ENCODE measurements at regions not wholly inside any gene's neighbourhood (a gene's known extent, or its start where the extent isn't known, plus 50 kb on each side); places are given as distances from the start of the nearest gene placed in this dataset.

- no peaks in the 10 kb centered on the region for H3K9me2 ChIP-seq (ENCODE audit: insufficient read depth)
- no peaks in the 10 kb centered on the region for H3F3A ChIP-seq (ENCODE audit: insufficient read depth)
- no peak overlapping the region for H3K4me3 ChIP-seq
- no peak overlapping the region for H3K4me2 ChIP-seq (ENCODE audit: unreplicated experiment)
- H3K9ac ChIP-seq, result no peak overlapping the region
- H3K9me3 ChIP-seq (ENCODE audit: low read depth), result no peaks in the 10 kb centered on the region
- no peak overlapping the region for H2AFZ ChIP-seq
- WGBS, 2 experiments (ENCODE audit: low coverage in 1 of 2, low lambda C conversion rate in 2 of 2, missing lambda C conversion rate in 2 of 2), result 48 to 56% methylated on average over 4 of the region's 4 CpGs
- H3K36me3 ChIP-seq (ENCODE audit: low read depth), result no peaks in the 10 kb centered on the region
- no peaks in the 10 kb centered on the region for H3K4me1 ChIP-seq (ENCODE audit: insufficient read depth)
- no peaks in the 10 kb centered on the region for H4K20me1 ChIP-seq (ENCODE audit: insufficient read depth)
- in situ Hi-C loops (cut with MboI), result no loop called here
- peaks cover 25% of the 10 kb centered on the region for H3K27me3 ChIP-seq (replicated peaks; ENCODE audit: insufficient read depth)
- H3K79me2 ChIP-seq (ENCODE audit: insufficient read depth), result no peaks in the 10 kb centered on the region
- no peak for DNase-seq
- TF ChIP-seq EZH2 (IDR thresholded peaks at IDR 0.05; ENCODE audit: insufficient read depth, poor library complexity, severe bottlenecking), result no peak
- TF ChIP-seq EZH2phosphoT487 (IDR thresholded peaks at IDR 0.05; ENCODE audit: insufficient read depth, low read depth), result no peak
- no peak overlapping the region for H3K27ac ChIP-seq
Observed at GRCh38 chr11:11107076-11107723, 245.8 kb downstream of the CSNK2A3 start.

- Histone ChIP-seq H3K9me2 (ENCODE audit: insufficient read depth) (no peaks in the 10 kb centered on the region), H3K79me2 (ENCODE audit: insufficient read depth) (no peaks in the 10 kb centered on the region), H3K9ac (no peak overlapping the region), H3K27me3 (replicated peaks; ENCODE audit: insufficient read depth) (peaks cover 36% of the 10 kb centered on the region), H3F3A (ENCODE audit: insufficient read depth) (no peaks in the 10 kb centered on the region), H2AFZ (no peak overlapping the region), H3K9me3 (ENCODE audit: low read depth) (no peaks in the 10 kb centered on the region), H3K4me1 (ENCODE audit: insufficient read depth) (no peaks in the 10 kb centered on the region), H3K27ac (no peak overlapping the region), H3K36me3 (ENCODE audit: low read depth) (no peaks in the 10 kb centered on the region), H3K4me3 (no peak overlapping the region), H4K20me1 (ENCODE audit: insufficient read depth) (no peaks in the 10 kb centered on the region), H3K4me2 (ENCODE audit: unreplicated experiment) (no peak overlapping the region)
- 18 to 32% methylated on average over 1 of the region's 1 CpG for WGBS, 2 experiments (ENCODE audit: low coverage in 1 of 2, low lambda C conversion rate in 2 of 2, missing lambda C conversion rate in 2 of 2)
- DNase-seq, result no peak
- no peak for TF ChIP-seq EZH2 (IDR thresholded peaks at IDR 0.05; ENCODE audit: insufficient read depth, poor library complexity, severe bottlenecking)
- no peak for TF ChIP-seq EZH2phosphoT487 (IDR thresholded peaks at IDR 0.05; ENCODE audit: insufficient read depth, low read depth)
- in situ Hi-C loops (cut with MboI), result no loop called here
Observed at GRCh38 chr11:11105361-11105760, 247.5 kb upstream of the ZBED5 start.

GRCh38 chr11:11095831-11096723 is 238.2 kb upstream of the ZBED5 start:
- no peaks in the 10 kb centered on the region for H3K79me2 ChIP-seq (ENCODE audit: insufficient read depth)
- no peaks in the 10 kb centered on the region for H3K9me3 ChIP-seq (ENCODE audit: low read depth)
- no peak overlapping the region for H3K4me2 ChIP-seq (ENCODE audit: unreplicated experiment)
- no peak overlapping the region for H3K27ac ChIP-seq
- WGBS, 2 experiments (ENCODE audit: low coverage in 1 of 2, low lambda C conversion rate in 2 of 2, missing lambda C conversion rate in 2 of 2), result 26 to 35% methylated on average over 3 of the region's 3 CpGs
- DNase-seq, result no peak
- no peaks in the 10 kb centered on the region for H4K20me1 ChIP-seq (ENCODE audit: insufficient read depth)
- H3K9me2 ChIP-seq (ENCODE audit: insufficient read depth), result no peaks in the 10 kb centered on the region
- no peak overlapping the region for H2AFZ ChIP-seq
- in situ Hi-C loops (cut with MboI), result no loop called here
- no peak overlapping the region for H3K4me3 ChIP-seq
- no peaks in the 10 kb centered on the region for H3K36me3 ChIP-seq (ENCODE audit: low read depth)
- no peaks in the 10 kb centered on the region for H3K4me1 ChIP-seq (ENCODE audit: insufficient read depth)
- no peak overlapping the region for H3K9ac ChIP-seq
- H3F3A ChIP-seq (ENCODE audit: insufficient read depth), result no peaks in the 10 kb centered on the region
- H3K27me3 ChIP-seq (replicated peaks; ENCODE audit: insufficient read depth), result peaks cover 36% of the 10 kb centered on the region
- TF ChIP-seq EZH2 (IDR thresholded peaks at IDR 0.05; ENCODE audit: insufficient read depth, poor library complexity, severe bottlenecking), result no peak
- no peak for TF ChIP-seq EZH2phosphoT487 (IDR thresholded peaks at IDR 0.05; ENCODE audit: insufficient read depth, low read depth)

- no peak overlapping the region for H3K27ac ChIP-seq
Observed at GRCh38 chr11:11090495-11090894, 232.6 kb upstream of the ZBED5 start.

More at GRCh38 chr11:11090495-11090894, 232.6 kb upstream of the ZBED5 start:
- WGBS, 2 experiments (ENCODE audit: low coverage in 1 of 2, low lambda C conversion rate in 2 of 2, missing lambda C conversion rate in 2 of 2), result 0 to 23% methylated on average over 1 of the region's 1 CpG
- DNase-seq, result no peak
- in situ Hi-C loops (cut with MboI), result no loop called here
- Histone ChIP-seq H3K4me3 (no peak overlapping the region), H3K79me2 (ENCODE audit: insufficient read depth) (no peaks in the 10 kb centered on the region), H2AFZ (no peak overlapping the region), H3K36me3 (ENCODE audit: low read depth) (no peaks in the 10 kb centered on the region), H3K4me2 (ENCODE audit: unreplicated experiment) (no peak overlapping the region), H3K9me3 (ENCODE audit: low read depth) (no peaks in the 10 kb centered on the region), H3K4me1 (ENCODE audit: insufficient read depth) (no peaks in the 10 kb centered on the region), H3K27me3 (replicated peaks; ENCODE audit: insufficient read depth) (peaks cover 24% of the 10 kb centered on the region; the same call in 1 of the 2 replicates), H3F3A (ENCODE audit: insufficient read depth) (no peaks in the 10 kb centered on the region), H4K20me1 (ENCODE audit: insufficient read depth) (no peaks in the 10 kb centered on the region), H3K9me2 (ENCODE audit: insufficient read depth) (no peaks in the 10 kb centered on the region), H3K9ac (no peak overlapping the region)
- TF ChIP-seq EZH2phosphoT487 (IDR thresholded peaks at IDR 0.05; ENCODE audit: insufficient read depth, low read depth) (no peak), EZH2 (IDR thresholded peaks at IDR 0.05; ENCODE audit: insufficient read depth, poor library complexity, severe bottlenecking) (no peak)

All from GM23248 (cell line).